NCI-H2107 treated with DMSO at 0.1 percent for 48 hours (cell line): ENCODE measurements at regions not wholly inside any gene's neighbourhood (a gene's known extent, or its start where the extent isn't known, plus 50 kb on each side); places are given as distances from the start of the nearest gene placed in this dataset.

Experiments
- DNase-seq: peaks from one replicate; lab custom pipeline; 2025; ENCODE audit not compliant: unreplicated experiment; lab: John Stamatoyannopoulos, UW

- no peak for DNase-seq
Observed at GRCh38 chr1:164950541-164950986, 391.6 kb downstream of the PBX1 start.

- no peak for DNase-seq
Observed at GRCh38 chr1:164949771-164950471, 390.9 kb downstream of the PBX1 start.

- DNase-seq, result no peak
Observed at GRCh38 chr1:164948101-164948500, 389.1 kb downstream of the PBX1 start.

- no peak for DNase-seq
Observed at GRCh38 chr1:164937291-164937690, 378.3 kb downstream of the PBX1 start.

GRCh38 chr1:164932580-164932979, 373.6 kb downstream of the PBX1 start:
- no peak for DNase-seq

GRCh38 chr1:164930833-164931232, 371.8 kb downstream of the PBX1 start:
- no peak for DNase-seq

- no peak for DNase-seq
Observed at GRCh38 chr1:164930241-164930640, 371.3 kb downstream of the PBX1 start.

GRCh38 chr1:164928232-164928812, 369.3 kb downstream of the PBX1 start:
- DNase-seq, result no peak

GRCh38 chr1:164926107-164926506, 367.1 kb downstream of the PBX1 start:
- peak; percentile 54 for DNase-seq

- peak; percentile 91 for DNase-seq
Observed at GRCh38 chr1:164922585-164922984, 363.6 kb downstream of the PBX1 start.

GRCh38 chr1:164921493-164921892, 362.5 kb downstream of the PBX1 start:
- DNase-seq, result no peak

- DNase-seq, result no peak
Observed at GRCh38 chr1:164918140-164918539, 359.2 kb downstream of the PBX1 start.

GRCh38 chr1:164914208-164914607, 355.2 kb downstream of the PBX1 start:
- DNase-seq, result peak; percentile 84

GRCh38 chr1:164912290-164912689, 353.3 kb downstream of the PBX1 start:
- peak; percentile 85 for DNase-seq

GRCh38 chr1:164910671-164911070, 351.7 kb downstream of the PBX1 start:
- DNase-seq, result no peak

GRCh38 chr1:164907666-164908065, 348.7 kb downstream of the PBX1 start:
- DNase-seq, result no peak

- no peak for DNase-seq
Observed at GRCh38 chr1:164905869-164906268, 346.9 kb downstream of the PBX1 start.

GRCh38 chr1:164902491-164902890, 343.5 kb downstream of the PBX1 start:
- no peak for DNase-seq
